GM10248 (cell line): ENCODE measurements at regions not wholly inside any gene's neighbourhood (a gene's known extent, or its start where the extent isn't known, plus 50 kb on each side); places are given as distances from the start of the nearest gene placed in this dataset.
A peak's percentile ranks its signal among the peaks of the same experiment; 100 is the strongest.
"Not testable (repeated sequence)": the region's sequence is repeated elsewhere in the genome, so short reads cannot be mapped to it uniquely, and the experiment has no call there.

Experiments
- CTCF ChIA-PET: fragments of 300-600 bp; sonication (Branson Sonifier 250); formaldehyde crosslinking; extraction: SDS; loops from one replicate; lab custom pipeline; 2021; ENCODE audit warnings: antibody characterized with exemption; lab: Yijun Ruan, JAX
- POLR2A ChIA-PET: fragments of 350-650 bp; sonication (Branson Sonifier 250); formaldehyde crosslinking; extraction: SDS; loops from one replicate; lab custom pipeline; 2020; ENCODE audit warnings: antibody characterized with exemption; lab: Yijun Ruan, JAX
- DNase-seq: peaks from one replicate; pipeline ENCODE4 v3.0.0; 2012; ENCODE audit errors: extremely low spot score
- CTCF ChIP-seq: IDR thresholded peaks from 2 replicates; pipeline ENCODE4 v1.5.1; 2012; ENCODE audit warnings: mild to moderate bottlenecking, low read depth; ENCODE audit errors: extremely low read depth, missing control alignments, control extremely low read depth

DNA sequence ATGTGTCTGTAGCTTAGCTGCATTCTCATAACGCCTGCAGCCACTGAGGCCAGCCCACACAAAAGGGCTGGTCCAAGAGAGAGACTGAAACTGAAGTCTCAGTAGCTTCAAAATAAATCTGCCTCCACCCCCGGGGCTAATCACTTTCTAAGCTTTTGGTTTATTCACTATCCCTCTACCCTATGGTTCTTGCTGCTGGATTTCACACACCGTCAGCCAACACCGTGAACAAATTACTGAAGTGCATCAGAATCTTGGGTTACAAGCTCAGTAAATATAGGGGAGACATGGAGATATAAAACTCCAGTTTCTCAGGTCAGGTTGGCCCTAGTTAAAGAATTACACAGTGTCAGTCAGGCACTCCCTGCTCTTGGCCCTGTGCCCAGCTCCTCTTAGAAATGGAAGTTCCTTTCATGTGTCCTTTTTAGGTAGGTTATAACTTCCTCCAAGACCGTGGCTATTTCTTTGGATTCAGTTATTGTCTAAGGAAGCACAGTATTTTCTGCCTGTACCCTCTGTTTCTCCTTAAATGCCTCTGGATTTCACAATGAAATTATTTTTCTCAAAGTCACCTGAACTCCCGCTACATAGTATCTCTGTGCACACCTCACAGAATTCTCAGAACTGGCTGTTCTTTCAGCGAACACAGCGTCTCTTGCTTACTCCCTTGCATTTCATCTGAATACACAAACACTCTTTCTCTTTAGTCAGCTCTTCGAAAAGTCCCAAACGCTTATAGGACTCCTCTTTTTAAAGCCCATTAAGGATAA, 112.5 kb downstream of the FAM174A start:
- POLR2A ChIA-PET: no interaction called here
- no peak for TF ChIP-seq CTCF
- peak; percentile 13 for DNase-seq
- CTCF ChIA-PET: interaction anchor here (0.6 to 1.8 kb wide), 6 partner anchors 9 to 252 kb away, joined by 3 to 8 read pairs (median 3); no protein-coding TSS in a partner anchor

- TF ChIP-seq CTCF: no peak
These were observed 119.7 kb downstream of the FAM174A start for GRCh38 chr5:100654895-100655294.

DNA sequence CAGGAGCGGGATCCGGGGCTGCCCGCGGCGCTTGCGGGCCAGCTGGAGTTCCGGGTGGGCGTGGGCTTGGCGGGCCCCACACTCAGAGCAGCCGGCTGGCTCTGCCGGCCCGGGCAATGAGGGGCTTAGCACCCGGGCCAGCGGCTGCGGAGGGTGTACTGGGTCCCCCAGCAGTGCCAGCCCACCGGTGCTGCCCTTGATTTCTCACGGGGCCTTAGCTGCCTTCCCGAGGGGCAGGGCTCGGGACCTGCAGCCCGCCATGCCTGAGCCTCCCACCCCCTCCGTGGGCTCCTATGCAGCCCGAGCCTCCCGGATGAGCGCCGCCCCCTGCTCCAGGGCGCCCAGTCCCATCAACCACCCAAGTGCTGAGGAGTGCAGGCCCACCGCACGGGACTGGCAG, 121.6 kb downstream of the FAM174A start:
- CTCF ChIA-PET: interaction anchor here (1.7 kb wide), 1 partner anchor 9 kb away, joined by 8 read pairs; no protein-coding TSS in a partner anchor
- POLR2A ChIA-PET, DNase-seq: not testable (repeated sequence)

More at GRCh38 chr5:100654895-100655294, 119.7 kb downstream of the FAM174A start:
- CTCF ChIA-PET: interaction anchor here (1.4 to 1.6 kb wide), 2 partner anchors 11 to 55 kb away, joined by 3 read pairs; no protein-coding TSS in a partner anchor
- POLR2A ChIA-PET: no interaction called here
- DNase-seq: no peak

GRCh38 chr5:100659080-100659795, 124.1 kb downstream of the FAM174A start:
- ChIA-PET POLR2A (no interaction called here), CTCF (interaction anchor here (0.9 to 1.2 kb wide), 2 partner anchors 12 to 737 kb away, joined by 3 read pairs; no protein-coding TSS in a partner anchor)
- no peak for DNase-seq
- TF ChIP-seq CTCF: no peak

GRCh38 chr5:100664140-100664539, 129.0 kb downstream of the FAM174A start:
- TF ChIP-seq CTCF: no peak
- CTCF ChIA-PET: no interaction called here
- DNase-seq: no peak
- POLR2A ChIA-PET: no interaction called here

DNA sequence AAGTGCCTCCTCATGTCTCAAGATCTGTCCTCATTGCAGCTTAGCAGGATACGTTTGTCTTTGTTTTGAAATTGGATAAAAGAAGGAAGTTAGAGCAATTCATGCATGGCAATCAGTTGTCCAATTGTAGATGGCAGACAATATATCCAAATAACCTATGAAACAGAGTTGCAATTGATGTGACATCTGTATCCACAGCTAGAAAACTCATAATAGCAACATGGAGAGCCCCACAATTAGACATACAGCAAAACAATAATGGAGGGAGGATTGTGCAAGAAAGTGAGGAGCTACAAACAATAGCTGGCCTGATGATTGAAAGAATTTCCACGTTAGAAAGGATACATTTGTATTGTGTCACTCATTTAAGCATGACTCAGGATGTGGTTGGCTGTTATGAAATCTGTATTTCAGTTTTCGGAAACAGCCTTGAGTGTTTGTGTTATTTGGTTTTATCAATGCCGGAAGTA, 132.0 kb downstream of the FAM174A start:
- DNase-seq: no peak
- POLR2A ChIA-PET: no interaction called here
- no peak for TF ChIP-seq CTCF
- CTCF ChIA-PET: interaction anchor here (4.0 kb wide), 1 partner anchor 10 kb away, joined by 12 read pairs; no protein-coding TSS in a partner anchor
